Dedifferentiated amniotic fluid mesenchymal stem cell (primary cell): ENCODE measurements at regions not wholly inside any gene's neighbourhood (a gene's known extent, or its start where the extent isn't known, plus 50 kb on each side); places are given as distances from the start of the nearest gene placed in this dataset.

Source experiments
- DNase-seq: peaks from one replicate; pipeline ENCODE4 v3.0.0-alpha.2; 2016; ENCODE audit errors: extremely low spot score

DNA sequence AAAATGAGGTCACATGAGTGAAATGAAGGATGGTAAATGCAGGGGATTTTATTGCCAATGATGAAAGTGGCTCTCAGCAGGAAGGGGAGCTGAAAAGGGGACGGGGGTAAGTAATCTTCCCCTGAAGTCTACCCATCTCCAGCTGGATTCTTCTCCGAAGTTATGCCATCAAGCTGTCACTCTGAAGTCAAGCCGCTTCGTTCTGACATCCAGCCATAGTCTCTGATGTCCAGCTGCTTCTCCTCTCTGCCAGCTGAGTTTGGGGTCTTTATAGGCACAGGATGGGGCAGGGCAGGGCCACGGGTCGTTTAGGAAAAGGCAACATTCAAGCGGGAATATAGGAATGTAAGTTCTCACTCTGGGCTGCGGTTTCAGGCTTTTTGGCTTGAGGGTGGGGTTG, 181.9 kb upstream of the ANO3 start:
- DNase-seq = no peak

DNA sequence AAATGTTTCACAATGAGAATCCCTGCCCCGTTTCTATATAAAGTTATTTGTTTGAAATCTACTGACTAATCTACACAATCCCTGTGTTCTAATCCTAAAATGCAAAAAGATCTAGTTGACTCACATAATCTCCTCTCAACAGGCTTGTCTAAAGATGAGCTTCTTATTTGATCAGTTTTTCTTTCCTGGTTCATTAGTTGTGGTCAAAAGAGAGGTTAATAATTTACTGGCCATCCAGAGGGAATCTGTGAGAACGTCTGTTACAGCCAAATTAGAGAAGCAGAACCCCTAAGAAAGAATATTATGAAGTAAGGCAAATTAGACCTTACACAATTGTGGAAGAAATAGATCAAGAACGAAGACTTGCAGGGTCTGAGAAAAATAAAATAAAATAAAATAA, 173.7 kb upstream of the ANO3 start:
- no peak for DNase-seq

DNA sequence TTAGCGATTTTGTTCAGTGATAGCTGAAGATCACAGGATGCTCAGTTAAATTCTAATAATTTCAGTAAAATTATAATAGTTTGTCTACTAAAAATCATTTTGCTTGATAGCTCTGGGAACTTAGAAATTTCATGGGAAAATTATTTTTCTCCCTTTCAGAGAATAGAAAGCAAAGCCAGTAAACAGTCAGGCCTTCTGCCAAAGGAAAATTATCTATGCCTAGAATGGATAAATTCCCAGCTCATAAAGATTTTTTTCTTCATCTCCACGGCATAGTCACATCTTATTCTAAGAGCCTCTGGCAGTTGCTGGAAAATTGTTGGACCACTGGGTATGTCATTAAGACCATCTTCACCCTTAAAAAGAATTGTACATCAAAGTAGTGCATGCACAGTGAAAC, 169.6 kb upstream of the ANO3 start:
- no peak for DNase-seq

DNA sequence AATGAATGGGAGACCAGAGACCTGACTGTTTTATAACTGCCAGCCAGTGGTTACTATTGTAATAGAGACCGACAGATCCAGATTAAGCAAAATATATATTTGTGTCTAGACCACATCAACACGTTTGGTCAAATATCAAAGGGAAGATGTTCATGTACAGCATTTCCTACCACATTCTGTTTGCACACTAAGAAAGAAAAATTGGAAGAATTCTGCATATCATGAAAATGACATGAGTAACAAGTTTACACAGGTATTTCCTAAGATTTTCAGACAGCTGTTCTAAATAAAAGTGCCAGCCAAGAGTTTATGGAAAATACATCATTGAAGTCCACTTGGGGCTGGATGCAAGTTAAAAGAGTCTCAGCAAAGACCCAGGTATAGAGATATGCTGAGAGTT, 145.5 kb upstream of the ANO3 start:
- DNase-seq = no peak

DNA sequence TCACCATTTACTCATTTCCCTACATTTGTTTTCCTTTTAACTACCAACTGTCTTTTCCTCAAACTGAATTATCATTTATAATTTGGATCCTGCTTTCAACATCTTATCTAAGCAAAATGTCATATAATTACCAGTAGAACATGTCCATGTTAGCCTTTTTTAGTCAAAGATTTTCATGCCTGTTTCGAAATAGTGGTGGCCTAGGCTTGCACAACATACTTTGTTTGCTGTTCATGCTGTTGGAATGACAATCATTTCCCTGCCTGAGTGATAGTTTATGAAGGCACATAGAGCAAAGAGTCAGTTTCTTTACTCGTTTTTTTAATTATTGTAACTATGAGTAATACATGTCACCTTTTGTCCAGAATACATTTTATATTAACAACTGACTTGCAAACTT, 144.3 kb upstream of the ANO3 start:
- DNase-seq = peak; percentile 88

DNA sequence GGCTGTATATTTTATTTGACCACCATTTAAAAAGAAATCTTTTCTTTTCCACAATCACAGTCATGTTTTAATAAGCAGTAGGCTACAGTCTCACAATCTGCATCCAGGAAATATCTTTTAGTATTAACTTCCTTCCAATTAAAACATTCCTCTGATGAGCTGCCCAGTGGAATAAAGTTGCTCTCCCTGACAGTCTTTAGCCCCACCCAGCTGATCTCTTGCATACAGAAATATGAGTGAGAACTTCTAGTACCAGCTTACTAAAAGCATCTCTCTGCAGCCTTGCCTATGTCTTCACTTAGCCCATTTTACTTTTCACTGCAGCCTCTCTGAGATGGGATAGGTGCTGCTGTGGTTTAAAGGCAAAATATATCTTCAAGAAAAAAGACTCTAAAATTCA, 143.4 kb upstream of the ANO3 start:
- peak; percentile 35 for DNase-seq

DNA sequence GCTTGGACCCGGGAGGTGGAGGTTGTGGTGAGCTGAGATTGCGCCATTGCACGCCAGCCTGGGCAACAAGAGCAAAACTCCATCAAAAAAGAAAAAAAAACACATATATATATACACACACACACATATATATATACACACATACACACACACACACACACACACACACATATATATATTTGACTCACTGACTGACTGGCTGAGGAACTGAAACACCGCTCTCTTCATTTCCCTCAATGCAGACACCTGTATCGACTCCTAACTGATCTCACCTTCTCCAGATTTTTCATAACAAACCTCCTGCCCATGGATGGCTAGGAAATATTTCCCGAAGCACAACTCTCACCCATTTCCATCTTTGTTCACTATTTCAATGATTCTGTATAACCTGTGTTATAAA, 140.7 kb upstream of the ANO3 start:
- no peak for DNase-seq

DNA sequence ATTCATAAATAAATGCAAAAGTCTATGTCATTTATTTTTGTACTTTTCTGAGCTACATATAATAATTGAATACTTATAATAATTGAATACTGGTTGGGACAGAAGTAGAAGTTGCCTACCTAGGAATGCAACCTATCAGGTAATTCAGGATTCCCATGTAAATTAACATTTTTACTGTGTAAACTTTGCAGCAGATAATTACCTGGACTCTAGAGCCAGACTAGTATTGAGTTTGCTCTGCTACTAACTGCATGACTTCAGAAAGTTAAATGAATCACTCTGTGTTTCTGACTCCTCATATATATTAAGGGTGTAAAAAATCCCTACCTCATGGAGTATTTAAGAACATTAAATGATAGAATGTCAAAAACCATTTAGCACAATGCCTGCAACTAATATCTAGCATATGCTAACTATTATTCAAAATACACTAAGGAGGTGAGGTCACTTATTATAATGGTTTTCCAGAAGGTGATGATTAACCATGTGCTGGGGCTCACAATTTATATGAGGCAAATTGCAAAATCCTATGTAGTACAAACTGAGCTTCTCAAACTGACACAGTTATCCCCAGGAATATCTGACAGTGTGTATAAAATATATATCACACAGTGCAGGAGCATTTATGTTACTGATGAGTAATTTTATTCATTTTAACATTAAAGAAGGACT, 138.1 kb upstream of the ANO3 start:
- no peak for DNase-seq

DNA sequence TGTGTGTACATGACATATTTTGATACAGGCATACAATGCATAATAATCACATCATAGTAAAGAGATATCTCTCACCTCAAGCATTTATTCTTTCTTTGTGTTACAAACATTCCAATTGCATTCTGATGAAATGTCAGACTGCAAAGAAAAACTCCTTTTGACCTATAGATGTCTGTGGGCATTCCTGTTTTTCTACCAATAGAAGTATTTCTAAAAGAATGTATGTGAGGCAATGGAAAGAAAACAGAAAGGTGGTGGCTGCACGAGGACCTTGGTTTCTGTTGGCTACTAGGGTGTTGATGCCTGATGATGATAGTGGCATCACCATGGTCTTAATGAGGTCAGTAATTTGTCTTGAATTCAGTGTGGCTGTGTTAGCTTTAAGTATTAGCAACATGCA, 137.0 kb upstream of the ANO3 start:
- no peak for DNase-seq

DNA sequence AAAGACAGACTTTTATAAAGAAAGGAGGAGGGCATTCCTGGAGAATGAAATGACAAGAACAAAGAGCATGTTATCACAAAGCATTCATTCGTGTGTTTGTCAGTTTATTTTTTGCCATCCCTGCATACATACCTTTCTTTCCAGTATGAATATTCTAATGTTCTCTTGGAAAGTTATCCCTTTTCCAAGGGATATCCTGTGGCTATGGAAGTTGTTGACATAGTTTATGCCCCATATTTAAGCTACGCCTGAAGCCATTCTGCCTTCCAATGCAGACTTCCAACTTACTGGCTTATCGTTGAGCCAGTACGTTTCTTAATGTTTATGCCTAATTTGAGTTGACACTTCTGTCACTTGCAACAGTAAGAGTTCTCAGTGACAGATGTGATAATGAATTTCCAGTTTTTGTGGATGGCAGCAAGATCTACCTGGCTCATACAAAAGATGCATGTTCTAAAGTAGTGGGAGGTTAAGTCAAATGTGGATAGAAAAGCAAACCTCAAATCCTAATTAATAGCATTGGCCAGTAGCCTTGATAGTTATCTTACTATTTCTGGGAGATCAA, 133.3 kb upstream of the ANO3 start:
- DNase-seq = no peak

DNA sequence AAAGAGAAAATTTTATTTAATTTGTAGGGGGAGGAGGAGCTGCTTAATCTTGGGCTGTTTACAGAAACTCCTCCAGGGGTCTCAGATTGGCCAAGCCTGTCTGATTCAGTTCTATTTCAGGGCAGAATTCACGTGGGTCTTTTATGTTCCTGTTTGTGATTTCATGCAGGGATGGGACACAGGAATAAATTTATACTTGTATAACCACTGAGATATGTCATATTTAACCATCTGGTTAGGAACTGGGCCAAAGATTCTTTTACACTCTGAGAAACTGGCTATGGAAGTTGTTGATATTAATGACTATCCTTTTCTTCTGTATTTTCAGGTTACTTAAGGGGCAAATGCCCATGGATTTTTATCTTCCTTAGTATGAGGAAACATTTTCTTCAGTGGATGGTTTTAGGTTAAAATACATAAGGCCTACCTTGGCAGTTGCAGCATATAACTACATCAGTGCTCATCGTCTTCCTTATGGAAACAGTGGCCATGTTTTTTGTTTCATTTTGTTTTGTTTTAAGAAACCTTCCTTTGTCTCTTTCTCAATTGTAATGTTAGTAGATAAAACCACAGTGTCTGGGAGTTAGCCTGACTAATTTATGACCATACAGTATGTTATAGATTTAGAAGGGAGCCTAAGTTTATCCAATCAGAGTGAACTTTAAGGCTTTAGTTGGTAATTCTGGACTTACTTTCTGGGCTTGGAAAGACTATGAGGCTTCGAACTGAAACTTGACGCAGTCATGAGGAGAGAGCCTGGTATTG, 132.4 kb upstream of the ANO3 start:
- DNase-seq = no peak

DNA sequence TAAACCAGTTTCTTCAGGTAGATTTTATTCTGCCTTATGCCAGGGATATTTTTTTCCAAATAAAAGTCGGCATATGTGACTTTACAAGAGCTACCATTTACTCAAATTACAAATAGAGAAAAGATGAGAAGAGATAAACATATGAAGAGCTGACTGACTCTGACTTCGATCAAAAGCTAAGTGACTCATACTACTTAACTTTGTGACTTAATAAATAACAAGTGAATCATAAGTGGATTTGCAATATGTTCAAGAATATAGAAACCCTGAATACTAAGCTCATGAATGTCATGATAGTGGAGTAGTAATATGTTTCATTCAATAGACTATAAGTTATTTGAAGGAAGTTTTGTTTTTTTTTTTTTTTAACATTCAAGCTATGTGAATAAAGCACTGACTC, 130.5 kb upstream of the ANO3 start:
- no peak for DNase-seq

DNA sequence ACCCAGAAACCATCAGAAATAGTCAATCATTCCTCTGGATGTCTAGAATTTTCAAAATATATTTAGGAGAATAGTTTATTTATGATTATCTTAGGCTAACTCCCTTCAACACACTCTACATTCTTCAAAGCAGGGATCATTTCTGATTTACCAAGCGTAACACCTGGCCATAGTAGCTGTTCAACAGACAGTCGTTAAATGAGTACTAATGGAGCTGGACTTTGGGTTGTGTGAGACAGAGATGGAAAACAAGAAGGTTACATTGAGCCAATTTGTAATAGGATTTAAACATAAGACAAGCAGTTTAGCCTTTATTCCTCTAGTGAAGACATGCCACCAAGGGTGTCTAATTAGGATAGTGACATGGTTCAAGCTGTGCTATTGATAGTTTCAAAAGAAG, 129.2 kb upstream of the ANO3 start:
- DNase-seq = no peak

DNA sequence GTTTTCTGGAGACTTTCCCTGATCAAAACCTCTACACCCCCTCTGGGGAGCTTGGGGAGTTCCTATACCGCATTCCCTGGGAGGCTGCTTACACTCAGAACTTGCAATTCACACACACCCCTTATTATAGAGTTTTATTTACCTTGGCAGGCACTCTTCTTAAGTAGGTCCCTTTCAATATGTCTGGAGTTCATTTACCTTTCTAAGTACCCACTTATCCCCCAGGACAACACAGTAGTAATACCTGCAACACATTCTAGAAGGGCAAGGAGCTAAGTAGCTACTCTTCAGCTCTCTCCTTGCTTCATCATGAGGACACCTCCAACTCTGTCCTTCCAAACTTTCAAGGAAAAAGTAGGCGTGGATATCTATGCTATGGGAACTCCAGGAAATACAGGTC, 127.8 kb upstream of the ANO3 start:
- no peak for DNase-seq

DNA sequence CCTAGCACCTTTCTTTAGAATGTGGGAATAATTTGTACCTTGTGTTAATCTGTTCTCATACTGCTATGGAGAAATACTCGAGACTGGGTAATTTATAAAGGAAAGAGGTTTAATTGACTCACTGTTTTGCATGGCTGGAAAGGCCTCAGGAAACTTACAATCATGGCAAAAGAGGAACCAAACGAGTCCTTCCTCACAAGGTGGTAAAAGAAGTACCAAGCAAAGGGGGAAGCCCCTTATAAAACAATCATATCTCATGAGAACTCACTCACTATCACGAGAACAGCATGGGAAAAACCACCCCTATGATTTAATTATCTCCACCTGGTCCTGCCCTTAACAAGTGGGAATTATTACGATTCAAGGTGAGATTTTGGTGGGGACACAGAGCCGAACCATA, 127.1 kb upstream of the ANO3 start:
- no peak for DNase-seq

DNA sequence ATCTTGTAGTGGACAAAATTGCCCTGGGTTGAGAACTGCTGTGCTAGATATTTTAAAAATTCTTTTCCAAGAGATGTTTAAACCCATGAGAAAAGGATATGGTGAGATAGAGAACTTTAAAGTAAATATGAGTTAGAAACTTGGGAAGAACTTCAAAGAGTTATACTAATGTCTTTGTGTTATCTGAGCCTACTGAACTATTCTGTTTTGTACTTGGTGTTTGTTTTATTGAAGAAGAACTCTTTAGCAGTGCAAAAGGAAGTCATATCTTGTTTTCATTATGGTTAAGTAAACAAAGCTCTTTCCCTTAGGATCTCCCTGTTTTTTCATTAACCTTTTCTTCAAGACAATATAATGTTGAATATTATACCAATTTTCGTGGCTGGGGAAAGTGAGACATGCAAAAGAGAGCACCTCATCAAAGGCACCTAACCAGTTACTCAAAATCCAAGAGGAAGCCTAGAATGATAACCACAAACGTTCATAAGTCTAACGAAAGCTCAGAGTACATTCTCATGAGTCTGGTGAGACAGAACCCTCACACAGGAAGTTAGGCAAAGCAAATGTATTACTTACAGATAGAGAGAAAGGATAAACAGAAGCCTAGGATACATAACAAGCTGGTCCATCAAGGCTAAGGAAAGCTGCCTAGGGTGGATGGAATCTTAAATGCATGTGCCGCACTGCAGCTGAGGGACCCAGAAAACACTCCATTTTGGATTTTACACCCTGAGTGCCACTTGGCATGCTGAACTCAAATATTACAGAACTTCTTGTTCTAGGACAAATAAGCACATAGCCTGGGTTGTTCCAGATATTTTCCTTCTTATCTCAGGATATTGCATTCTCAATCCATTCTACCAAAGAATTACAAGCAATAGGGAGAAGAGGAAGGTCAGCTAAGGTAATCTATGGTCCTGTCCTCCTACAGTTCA, 112.5 kb upstream of the ANO3 start:
- DNase-seq = no peak

DNA sequence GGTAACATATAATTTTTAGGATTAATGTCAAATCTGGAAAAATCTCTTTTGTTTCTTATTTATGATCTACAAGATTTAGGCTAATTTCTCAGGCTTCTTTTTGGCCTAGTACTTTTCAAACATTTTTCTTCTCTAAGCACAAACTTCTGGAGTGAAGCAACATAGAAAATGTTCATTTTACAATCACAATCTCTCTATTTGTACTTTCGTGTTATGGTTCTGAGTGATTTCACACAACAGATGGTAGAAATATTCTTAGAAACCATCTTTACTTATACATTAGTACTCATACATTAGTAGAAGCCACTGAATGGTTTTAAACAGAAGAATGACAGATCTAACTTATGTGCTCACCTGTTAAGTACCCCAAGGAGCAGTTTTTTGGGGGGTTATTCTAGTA, 106.3 kb upstream of the ANO3 start:
- DNase-seq = no peak

DNA sequence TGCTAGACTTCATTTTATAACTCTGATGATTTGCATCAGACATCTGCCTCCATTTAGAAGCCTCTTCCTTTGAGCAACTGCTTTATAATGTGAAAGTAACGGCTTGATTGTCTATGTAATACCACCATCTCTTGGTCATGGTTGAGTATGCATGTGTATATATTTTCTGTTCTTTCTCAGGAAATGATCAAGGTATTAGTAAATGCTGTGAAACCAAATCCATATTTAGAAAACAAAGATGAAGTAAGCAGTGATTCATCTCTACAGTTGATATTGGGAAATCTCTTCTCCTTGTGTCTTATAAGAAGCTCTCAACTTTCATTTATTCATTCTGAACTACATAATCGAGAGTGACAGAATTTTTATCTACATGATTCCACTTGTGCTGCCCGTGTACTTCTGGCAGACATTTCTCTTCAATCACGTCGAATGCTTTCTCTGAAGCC, 104.6 kb upstream of the ANO3 start:
- DNase-seq = peak; percentile 93

DNA sequence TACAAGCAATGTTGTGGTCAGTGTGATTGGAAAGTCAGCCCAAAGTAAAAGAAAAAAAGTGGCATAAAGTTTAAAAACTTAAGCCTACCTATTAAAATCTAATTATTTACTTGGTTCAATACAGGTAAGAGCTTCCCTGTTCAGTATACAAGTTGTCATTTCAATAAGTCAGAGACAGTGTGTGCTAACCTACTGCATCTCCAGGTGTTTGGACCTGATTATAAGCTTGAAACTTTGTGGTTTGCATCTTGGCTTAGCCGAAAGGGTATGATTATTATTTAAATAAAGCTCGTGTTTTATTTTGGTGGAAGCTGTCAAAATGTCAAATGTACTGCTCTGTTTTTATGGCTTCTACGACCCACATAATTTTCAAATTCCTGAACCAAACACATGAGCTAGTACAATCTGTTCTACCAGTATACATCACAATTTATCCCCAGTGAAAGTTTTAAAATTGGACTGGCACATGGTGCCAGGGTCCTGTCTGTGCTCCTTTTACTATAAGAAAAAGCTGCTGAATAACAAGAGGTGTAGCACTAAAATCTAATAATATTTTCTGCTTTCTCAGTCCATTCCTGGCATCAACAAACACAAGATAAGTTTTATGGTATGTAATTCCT, 103.9 kb upstream of the ANO3 start:
- no peak for DNase-seq

DNA sequence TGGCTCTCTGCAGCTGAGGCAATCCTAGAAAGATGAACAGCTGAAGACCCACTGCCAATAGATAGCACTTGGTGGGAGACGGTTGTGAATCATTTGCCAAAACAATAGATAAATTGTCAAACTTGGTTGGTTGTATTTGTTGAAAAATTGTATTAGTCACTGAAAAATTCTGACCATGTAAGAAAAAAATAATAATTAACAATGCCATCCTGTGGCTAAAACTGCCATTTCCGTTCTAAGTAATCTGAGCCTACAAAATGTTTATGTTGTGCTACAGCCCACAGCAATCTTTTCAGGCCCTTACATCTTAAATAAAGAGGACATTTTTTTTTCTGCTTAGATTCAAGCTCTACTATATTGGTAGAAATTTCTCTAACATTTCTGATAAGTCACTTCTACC, 103.2 kb upstream of the ANO3 start:
- DNase-seq = no peak

DNA sequence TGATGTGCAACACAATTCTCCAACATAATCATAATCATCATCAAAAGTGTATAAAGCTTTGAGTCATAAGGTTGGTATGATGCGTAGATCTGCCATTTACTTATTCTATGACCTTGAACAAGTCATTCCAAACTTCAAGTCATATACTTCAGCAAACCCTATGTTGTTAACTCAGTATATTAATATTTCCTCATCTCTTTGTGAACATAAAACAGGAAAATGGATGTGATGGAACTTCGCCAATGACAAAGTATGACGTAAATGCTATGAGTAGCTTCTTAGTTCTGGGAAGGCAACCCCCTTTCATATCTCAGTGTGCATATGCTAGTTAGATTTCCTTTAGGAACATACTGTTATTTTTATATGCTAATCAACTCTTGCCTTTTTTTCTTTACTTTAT, 102.7 kb upstream of the ANO3 start:
- peak; percentile 24 for DNase-seq

DNA sequence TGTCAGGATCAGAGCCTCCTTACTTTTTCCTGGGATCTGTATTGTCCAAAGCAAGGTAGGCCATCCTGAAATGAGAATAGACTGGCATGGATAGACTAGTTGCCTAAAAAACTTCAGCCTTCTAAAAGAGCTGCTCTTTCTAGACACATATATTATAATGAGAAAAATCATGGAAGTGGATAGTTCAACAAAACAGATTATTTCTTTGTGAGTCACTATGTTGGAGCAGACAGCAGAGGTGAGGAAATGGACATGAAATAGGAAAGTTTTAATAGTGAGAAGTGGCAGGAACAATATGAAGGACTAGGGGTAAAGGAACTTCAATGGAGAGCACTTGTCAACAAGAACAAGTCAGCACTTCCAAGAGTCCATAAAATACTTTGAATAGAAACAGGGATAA, 101.9 kb upstream of the ANO3 start:
- no peak for DNase-seq
